IMR-90 (cell line): ENCODE measurements at regions not wholly inside any gene's neighbourhood (a gene's known extent, or its start where the extent isn't known, plus 50 kb on each side); places are given as distances from the start of the nearest gene placed in this dataset.

ENCODE experiments used
- CTCF ChIP-seq: conservative IDR thresholded peaks from 2 replicates; pipeline ENCODE4 v1.5.1; 2012; ENCODE audit warnings: mild to moderate bottlenecking, low read depth, low read length, improper control_type of control experiment
- ELK1 ChIP-seq: fragments of 150-350 bp; IDR thresholded peaks from 2 replicates; pipeline ENCODE4 v1.6.1; 2016; ENCODE audit warnings: low read depth, mild to moderate bottlenecking, low read length, moderate library complexity, borderline replicate concordance

GRCh38 chr10:7473474-7473873 lies 62.6 kb upstream of the SFMBT2 start:
- TF ChIP-seq CTCF = no peak
- TF ChIP-seq ELK1 = no peak
